T-cell (primary cell): ENCODE measurements at regions not wholly inside any gene's neighbourhood (a gene's known extent, or its start where the extent isn't known, plus 50 kb on each side); places are given as distances from the start of the nearest gene placed in this dataset.
A peak's percentile ranks its signal among the peaks of the same experiment; 100 is the strongest.
"Not testable (repeated sequence)": the region's sequence is repeated elsewhere in the genome, so short reads cannot be mapped to it uniquely, and the experiment has no call there.

Experiments used
- ATAC-seq, 4 experiments: fragments of 200-7000 bp in 3 of 4; fragments of 150-1000 bp in 1 of 4; cut with Tn5 transposase; replicated peaks in 1 of 4; 1 replicate in 3 of 4; 2 replicates in 1 of 4; pipeline ENCODE4 v1.10.0; 2021; ENCODE audit warnings: moderate library complexity in 3 of 4, mild to moderate bottlenecking in 2 of 4, moderate number of reproducible peaks in 1 of 4
- CTCF ChIA-PET, 2 donors: fragments of 300-600 bp; sonication (Branson Sonifier 250); formaldehyde crosslinking; loops; one replicate each; lab custom pipeline; 2022; ENCODE audit warnings: antibody characterized with exemption in 2 of 2; lab: Charles Lee
- POLR2A ChIA-PET, 2 donors: fragments of 300-600 bp; sonication (Branson Sonifier 250); formaldehyde crosslinking; loops; one replicate each; lab custom pipeline; 2022; ENCODE audit warnings: antibody characterized with exemption in 2 of 2; lab: Charles Lee
- DNase-seq, 35 experiments: peaks; one replicate each; pipeline versions ENCODE4 v3.0.0 to v3.0.0-alpha.2; 2013 to 2023
- H3K27ac ChIP-seq: one replicate; pipeline ENCODE4 v1.5.1; 2013; ENCODE audit warnings: low read length
- H3K27me3 ChIP-seq, 2 experiments: replicated peaks in 1 of 2; 1 replicate in 1 of 2; 2 replicates in 1 of 2; pipeline versions ENCODE4 v1.6.1 to v1.7.0; 2013; ENCODE audit warnings: low read length in 1 of 2, mixed read lengths in 1 of 2; ENCODE audit not compliant: control insufficient read depth in 2 of 2, insufficient read depth in 2 of 2; ENCODE audit errors: extremely low read depth in 1 of 2
- H3K36me3 ChIP-seq, 2 donors: 1 replicate in 1 of 2; 2 replicates in 1 of 2; pipeline versions ENCODE4 v1.6.1 to v1.7.0; 2013; ENCODE audit warnings: low read length in 1 of 2; ENCODE audit not compliant: control insufficient read depth in 2 of 2, insufficient read depth in 1 of 2; ENCODE audit errors: extremely low read depth in 1 of 2
- H3K4me1 ChIP-seq, 2 experiments: 1 replicate in 1 of 2; 2 replicates in 1 of 2; pipeline versions ENCODE4 v1.6.1 to v1.7.0; 2013; ENCODE audit warnings: low read length in 2 of 2, mixed read lengths in 1 of 2; ENCODE audit not compliant: insufficient read depth in 2 of 2, control insufficient read depth in 1 of 2; ENCODE audit errors: extremely low read depth in 1 of 2
- H3K4me3 ChIP-seq, 2 donors: 1 replicate in 1 of 2; 2 replicates in 1 of 2; pipeline versions ENCODE4 v1.5.1 to v1.7.0; 2013; ENCODE audit warnings: mild to moderate bottlenecking in 2 of 2, low read length in 1 of 2, moderate library complexity in 1 of 2; ENCODE audit not compliant: control insufficient read depth in 1 of 2; ENCODE audit errors: extremely low read depth in 1 of 2
- H3K9me3 ChIP-seq: 2 replicates; pipeline ENCODE4 v1.7.0; 2013
- H3K27ac Mint-ChIP-seq, 2 donors: one replicate each; pipeline ENCODE4 v1.8.0; 2020 to 2021; ENCODE audit warnings: mild to moderate bottlenecking in 2 of 2, mixed read lengths in 2 of 2
- H3K27me3 Mint-ChIP-seq, 2 donors: one replicate each; pipeline ENCODE4 v1.8.0; 2021 to 2022; ENCODE audit warnings: mixed read lengths in 2 of 2
- H3K36me3 Mint-ChIP-seq: one replicate; pipeline ENCODE4 v1.8.0; 2021; ENCODE audit warnings: mixed read lengths
- H3K4me1 Mint-ChIP-seq, 3 donors: one replicate each; pipeline ENCODE4 v1.8.0; 2020 to 2022; ENCODE audit warnings: mixed read lengths in 3 of 3, mild to moderate bottlenecking in 1 of 3
- H3K4me3 Mint-ChIP-seq, 3 donors: one replicate each; pipeline ENCODE4 v1.8.0; 2020 to 2022; ENCODE audit warnings: mild to moderate bottlenecking in 3 of 3, mixed read lengths in 3 of 3, moderate library complexity in 3 of 3
- H3K9me3 Mint-ChIP-seq, 3 donors: one replicate each; pipeline ENCODE4 v1.8.0; 2020 to 2022; ENCODE audit warnings: mixed read lengths in 3 of 3
- WGBS: methylation state at CpG from one replicate; pipeline ENCODE4 v1.1.5; 2013; ENCODE audit warnings: missing lambda C conversion rate; ENCODE audit not compliant: insufficient coverage; 5-methylcytosine and 5-hydroxymethylcytosine counted together

DNA sequence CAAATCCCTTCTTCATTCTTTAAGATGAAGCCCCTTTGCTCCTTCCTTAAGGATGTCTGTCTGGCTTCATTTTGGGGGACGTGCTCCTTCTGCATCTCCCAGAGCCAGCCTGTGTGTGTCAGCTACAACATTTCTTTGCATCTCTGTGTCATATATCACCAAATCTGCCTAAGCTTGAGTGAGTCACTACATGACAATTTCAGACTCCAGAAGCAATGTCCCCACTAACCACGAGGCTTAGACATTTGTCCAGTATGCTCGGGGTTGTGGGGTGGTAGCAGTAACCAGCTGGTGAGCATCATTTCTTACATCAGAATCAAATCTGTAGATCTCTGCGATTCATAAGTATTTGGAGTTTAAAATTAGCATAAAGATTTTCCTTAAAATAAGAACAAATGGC is 54.1 kb upstream of the USP14 start:
- not testable (repeated sequence) for H3K4me3 Mint-ChIP-seq

DNA sequence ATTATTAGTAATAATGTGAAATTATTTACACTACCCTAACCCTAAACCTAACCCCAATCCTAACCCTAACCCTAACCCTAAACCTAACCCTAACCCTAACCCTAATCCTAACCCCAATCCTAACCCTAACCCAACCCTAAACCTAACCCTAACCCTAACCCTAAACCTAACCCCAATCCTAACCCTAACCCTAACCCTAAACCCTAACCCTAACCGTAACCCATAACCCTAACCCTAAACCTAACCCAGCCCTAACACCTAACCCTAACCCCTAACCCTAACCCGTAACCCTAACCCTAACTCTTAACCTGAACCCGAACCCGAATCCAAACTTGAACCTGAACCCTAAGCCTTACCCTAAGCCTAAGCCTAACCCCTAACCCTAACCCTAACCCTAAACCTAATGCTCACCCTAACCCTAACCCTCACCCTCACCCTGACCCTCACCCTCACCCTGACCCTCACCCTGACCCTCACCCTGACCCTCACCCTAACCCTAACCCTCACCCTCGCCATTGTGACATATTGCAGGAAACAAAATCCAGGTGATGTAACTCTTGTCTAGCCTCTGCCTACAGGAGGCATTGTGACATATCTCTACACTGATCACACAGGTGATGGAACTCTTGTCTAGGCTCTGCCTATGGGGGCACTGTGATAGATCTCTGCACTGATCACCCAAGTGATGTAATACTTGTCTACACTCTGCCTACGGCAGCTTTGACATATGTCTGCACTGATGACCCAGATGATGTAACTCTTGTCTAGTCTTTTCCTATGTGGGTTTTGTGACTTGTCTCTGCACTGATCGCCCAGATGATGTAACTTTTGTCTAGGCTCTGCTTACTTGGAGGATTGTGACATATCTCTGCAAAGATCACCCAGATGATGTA is 53.0 kb upstream of the USP14 start:
- H3K27ac Mint-ChIP-seq, POLR2A ChIA-PET, H3K36me3 ChIP-seq, H3K4me1 ChIP-seq, H3K27me3 ChIP-seq, H3K4me3 Mint-ChIP-seq, CTCF ChIA-PET, H3K4me3 ChIP-seq, H3K9me3 ChIP-seq, H3K36me3 Mint-ChIP-seq, H3K27ac ChIP-seq, DNase-seq, H3K4me1 Mint-ChIP-seq: not testable (repeated sequence)
- Mint-ChIP-seq H3K9me3 (peaks cover 22 to 31% (median 24%) of the 10 kb centered on the region in 3 donors), H3K27me3 (peaks cover 6 to 16% of the 10 kb centered on the region in 2 donors)
- WGBS = 77% methylated on average over 3 of the region's 7 CpGs
- ATAC-seq = peak in 1 of 4 experiments; percentile 45

More for the DNA sequence above, 54.1 kb upstream of the USP14 start:
- H3K4me3 ChIP-seq, H3K4me1 Mint-ChIP-seq, H3K27ac ChIP-seq, H3K9me3 ChIP-seq, ATAC-seq, H3K36me3 Mint-ChIP-seq, H3K27me3 ChIP-seq, DNase-seq, H3K36me3 ChIP-seq, POLR2A ChIA-PET, H3K4me1 ChIP-seq, CTCF ChIA-PET, H3K27ac Mint-ChIP-seq: not testable (repeated sequence)
- H3K27me3 Mint-ChIP-seq = peaks cover 6 to 20% of the 10 kb centered on the region in 2 donors
- no CpG with 5 or more reads among the region's 4 CpGs for WGBS
- peaks cover 15 to 22% (median 15%) of the 10 kb centered on the region in 3 donors for H3K9me3 Mint-ChIP-seq

DNA sequence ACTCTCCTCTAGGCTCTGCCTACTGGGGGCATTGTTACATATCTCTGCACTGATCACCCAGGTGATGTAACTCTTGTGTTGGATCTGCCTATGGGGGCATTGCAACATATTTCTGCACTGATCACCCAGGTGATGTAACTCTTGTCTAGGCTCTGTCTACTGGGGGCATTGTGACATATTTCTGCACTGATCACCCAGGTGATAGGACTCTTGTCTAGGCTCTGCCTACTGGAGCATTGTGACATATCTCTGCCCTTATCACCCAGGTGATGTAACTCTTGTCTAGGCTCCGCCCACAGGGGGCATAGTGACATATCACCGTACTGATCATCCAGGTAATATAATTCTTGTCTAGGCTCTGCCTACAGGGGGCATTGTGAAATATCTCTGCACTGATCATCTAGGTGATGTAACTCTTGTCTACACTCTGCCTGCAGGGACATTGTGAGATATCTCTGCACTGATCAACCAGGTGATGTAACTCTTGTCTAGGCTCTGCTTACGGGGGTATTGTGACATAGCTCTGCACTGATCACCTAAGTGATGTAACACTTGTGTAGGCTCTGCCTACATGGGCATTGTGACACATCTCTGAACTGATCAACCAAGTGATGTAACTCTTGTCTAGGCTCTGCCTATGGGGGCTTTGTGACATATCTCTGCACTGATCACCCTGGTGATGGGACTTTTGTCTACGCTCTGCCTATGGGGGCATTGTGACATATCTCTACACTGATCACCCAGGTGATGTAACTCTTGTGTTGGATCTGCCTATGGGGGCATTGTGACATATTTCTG is 52.1 kb upstream of the USP14 start:
- CTCF ChIA-PET, H3K4me1 ChIP-seq: not testable (repeated sequence)

DNA sequence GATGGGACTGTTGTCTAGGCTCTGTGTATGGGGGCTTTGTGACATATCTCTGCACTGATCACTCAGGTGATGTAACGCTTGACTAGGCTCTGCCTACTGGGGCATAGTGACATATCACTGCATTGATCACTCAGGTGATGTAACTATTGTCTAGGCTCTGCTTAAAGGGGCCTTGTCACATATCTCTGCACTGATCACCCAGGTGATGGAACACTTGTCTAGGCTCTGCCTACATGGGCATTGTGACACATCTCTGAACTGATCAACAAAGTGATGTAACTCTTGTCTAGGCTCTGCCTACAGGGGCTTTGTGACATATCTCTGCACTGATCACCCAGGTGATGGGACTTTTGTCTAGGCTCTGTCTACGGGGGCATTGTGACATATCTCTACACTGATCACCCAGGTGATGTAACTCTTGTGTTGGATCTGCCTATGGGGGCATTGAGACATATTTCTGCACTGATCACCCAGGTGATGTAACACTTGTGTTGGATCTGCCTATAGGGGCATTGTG is 51.4 kb upstream of the USP14 start:
- H3K4me3 Mint-ChIP-seq, H3K36me3 Mint-ChIP-seq, H3K27ac Mint-ChIP-seq, H3K9me3 ChIP-seq, H3K27ac ChIP-seq, H3K36me3 ChIP-seq, CTCF ChIA-PET, ATAC-seq, H3K4me3 ChIP-seq, POLR2A ChIA-PET, H3K4me1 ChIP-seq, H3K27me3 ChIP-seq: not testable (repeated sequence)
- peaks cover 24 to 32% (median 25%) of the 10 kb centered on the region in 3 donors for H3K9me3 Mint-ChIP-seq
- WGBS = 40% methylated on average over 2 of the region's 2 CpGs
- DNase-seq = peak in 1 of 35 experiments; percentile 5
- peaks cover 2 to 12% of the 10 kb centered on the region in 2 donors for H3K27me3 Mint-ChIP-seq
- H3K4me1 Mint-ChIP-seq = peaks cover 10% of the 10 kb centered on the region in 3 donors

More for the DNA sequence above, 52.1 kb upstream of the USP14 start:
- H3K27ac ChIP-seq, H3K4me3 ChIP-seq, H3K4me1 Mint-ChIP-seq, H3K4me3 Mint-ChIP-seq, H3K9me3 ChIP-seq, H3K27me3 ChIP-seq, H3K27ac Mint-ChIP-seq, H3K36me3 Mint-ChIP-seq, H3K36me3 ChIP-seq, POLR2A ChIA-PET: not testable (repeated sequence)
- WGBS = 20% methylated on average over 1 of the region's 4 CpGs
- DNase-seq = peak in 1 of 35 experiments; percentile 6
- ATAC-seq = peak in 1 of 4 experiments; percentile 54
- Mint-ChIP-seq H3K9me3 (peaks cover 24 to 32% (median 25%) of the 10 kb centered on the region in 3 donors), H3K27me3 (peaks cover 2 to 16% of the 10 kb centered on the region in 2 donors)

DNA sequence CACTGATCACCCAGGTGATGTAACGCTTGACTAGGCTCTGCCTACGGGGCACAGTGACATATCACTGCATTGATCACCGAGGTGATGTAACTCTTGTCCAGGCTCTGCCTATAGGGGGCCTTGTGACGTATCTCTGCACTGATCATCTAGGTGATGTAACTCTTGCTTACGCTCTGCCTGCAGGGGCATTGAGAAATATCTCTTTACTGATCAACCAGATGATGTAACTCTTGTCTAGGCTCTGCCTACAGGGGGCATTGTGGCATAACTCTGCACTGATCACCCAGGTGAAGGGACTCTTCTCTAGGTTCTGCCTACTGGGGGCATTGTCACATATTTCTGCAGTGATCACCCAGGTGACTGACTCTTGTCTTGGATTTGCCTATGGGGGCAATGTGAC is 50.9 kb upstream of the USP14 start:
- H3K27ac ChIP-seq, H3K4me1 ChIP-seq, H3K27me3 ChIP-seq, H3K4me3 ChIP-seq, H3K36me3 ChIP-seq, H3K9me3 ChIP-seq, CTCF ChIA-PET, ATAC-seq, POLR2A ChIA-PET, H3K36me3 Mint-ChIP-seq, H3K4me3 Mint-ChIP-seq, H3K27ac Mint-ChIP-seq: not testable (repeated sequence)
- H3K4me1 Mint-ChIP-seq = peaks cover 10% of the 10 kb centered on the region in 3 donors
- peaks cover 24 to 32% (median 25%) of the 10 kb centered on the region in 3 donors for H3K9me3 Mint-ChIP-seq
- DNase-seq = peak in 2 of 35 experiments; percentile 3 to 37
- 33% methylated on average over 1 of the region's 5 CpGs for WGBS
- H3K27me3 Mint-ChIP-seq = peaks cover 2 to 12% of the 10 kb centered on the region in 2 donors

DNA sequence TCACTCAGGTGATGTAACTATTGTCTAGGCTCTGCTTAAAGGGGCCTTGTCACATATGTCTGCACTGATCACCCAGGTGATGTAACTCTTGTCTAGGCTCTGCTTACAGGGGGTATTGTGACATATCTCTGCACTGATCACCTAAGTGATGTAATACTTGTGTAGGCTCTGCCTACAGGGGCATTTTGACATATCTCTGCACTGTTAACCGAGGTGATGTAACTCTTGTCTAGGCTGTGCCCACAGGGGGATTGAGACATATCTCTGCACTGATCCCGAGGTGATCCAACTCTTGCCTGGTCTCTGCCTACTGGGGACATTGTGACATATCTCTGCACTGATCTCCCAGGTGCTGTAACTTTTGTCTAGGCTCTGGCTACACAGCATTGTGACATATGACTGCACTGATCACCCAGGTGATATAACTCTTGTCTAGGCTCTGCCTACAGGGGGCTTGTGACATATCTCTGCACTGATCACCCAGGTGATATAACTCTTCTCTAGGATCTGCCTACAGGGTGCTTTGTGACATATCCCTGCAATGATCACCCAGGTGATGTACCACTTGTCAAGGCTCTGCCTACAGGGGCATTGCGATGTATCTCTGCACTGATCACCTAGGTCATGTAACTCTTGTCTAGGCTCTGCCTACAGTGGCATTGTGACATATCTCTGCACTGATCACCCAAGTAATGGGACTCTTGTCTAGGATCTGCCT is 50.3 kb upstream of the USP14 start:
- H3K4me3 Mint-ChIP-seq, H3K4me3 ChIP-seq, CTCF ChIA-PET, POLR2A ChIA-PET, H3K36me3 ChIP-seq, H3K9me3 ChIP-seq, H3K4me1 ChIP-seq, H3K36me3 Mint-ChIP-seq, H3K27me3 ChIP-seq, H3K27ac ChIP-seq, H3K27ac Mint-ChIP-seq: not testable (repeated sequence)
- WGBS = 65% methylated on average over 3 of the region's 3 CpGs
- DNase-seq (peak in 1 of 35 experiments; percentile 3), ATAC-seq (peak in 3 of 4 experiments; percentile 37 to 49 (median 46))
- Mint-ChIP-seq H3K27me3 (peaks cover 2 to 12% of the 10 kb centered on the region in 2 donors), H3K9me3 (peaks cover 24 to 32% (median 25%) of the 10 kb centered on the region in 3 donors), H3K4me1 (peaks cover 10% of the 10 kb centered on the region in 3 donors)
